GM18519 (cell line): ENCODE measurements at regions not wholly inside any gene's neighbourhood (a gene's known extent, or its start where the extent isn't known, plus 50 kb on each side); places are given as distances from the start of the nearest gene placed in this dataset.
"Not testable (repeated sequence)": the region's sequence is repeated elsewhere in the genome, so short reads cannot be mapped to it uniquely, and the experiment has no call there.

Source experiments
- ATAC-seq: cut with Tn5 transposase; IDR thresholded peaks from one replicate; pipeline ENCODE4 v1.9.1; 2021; ENCODE audit warnings: mild to moderate bottlenecking, moderate library complexity; ENCODE audit not compliant: unreplicated experiment, low FRiP score

GRCh38 chr9:85344901-85345300 lies 396.9 kb downstream of the AGTPBP1 start:
- ATAC-seq = no peak

- no peak for ATAC-seq
Observed at GRCh38 chr9:85339338-85339737, 402.4 kb downstream of the AGTPBP1 start.

- ATAC-seq = no peak
Observed at GRCh38 chr9:85334228-85334627, 407.5 kb downstream of the AGTPBP1 start.

GRCh38 chr9:85332487-85332886 lies 409.3 kb downstream of the AGTPBP1 start:
- no peak for ATAC-seq

- no peak for ATAC-seq
Observed at GRCh38 chr9:85331626-85332025, 410.1 kb downstream of the AGTPBP1 start.

- no peak for ATAC-seq
Observed at GRCh38 chr9:85322592-85322991, 419.2 kb downstream of the AGTPBP1 start.

- ATAC-seq = no peak
Observed at GRCh38 chr9:85321561-85321960, 420.2 kb downstream of the AGTPBP1 start.

- no peak for ATAC-seq
Observed at GRCh38 chr9:85319936-85320656, 421.7 kb downstream of the AGTPBP1 start.

GRCh38 chr9:85315535-85315934 lies 426.2 kb downstream of the AGTPBP1 start:
- ATAC-seq = not testable (repeated sequence)

- ATAC-seq = no peak
Observed at GRCh38 chr9:85310573-85310972, 431.2 kb downstream of the AGTPBP1 start.

GRCh38 chr9:85303757-85304134 lies 438.0 kb downstream of the AGTPBP1 start:
- ATAC-seq = no peak

GRCh38 chr9:85302938-85303756 lies 438.6 kb downstream of the AGTPBP1 start:
- ATAC-seq = no peak

- no peak for ATAC-seq
Observed at GRCh38 chr9:85298499-85298898, 443.3 kb downstream of the AGTPBP1 start.

- ATAC-seq = not testable (repeated sequence)
Observed at GRCh38 chr9:85295244-85295643, 446.5 kb downstream of the AGTPBP1 start.

GRCh38 chr9:85292261-85292660 lies 449.5 kb downstream of the AGTPBP1 start:
- no peak for ATAC-seq

- no peak for ATAC-seq
Observed at GRCh38 chr9:85291266-85291665, 450.5 kb downstream of the AGTPBP1 start.

- ATAC-seq = no peak
Observed at GRCh38 chr9:85290019-85290418, 451.7 kb downstream of the AGTPBP1 start.

GRCh38 chr9:85289142-85289541 lies 452.6 kb downstream of the AGTPBP1 start:
- ATAC-seq = no peak

- no peak for ATAC-seq
Observed at GRCh38 chr9:85283421-85283820, 458.3 kb downstream of the AGTPBP1 start.

- ATAC-seq = no peak
Observed at GRCh38 chr9:85278769-85279168, 463.0 kb downstream of the AGTPBP1 start.

- ATAC-seq = no peak
Observed at GRCh38 chr9:85276741-85277140, 465.0 kb downstream of the AGTPBP1 start.

- no peak for ATAC-seq
Observed at GRCh38 chr9:85269811-85270210, 471.9 kb downstream of the AGTPBP1 start.
